ENCODE measurements at regions not wholly inside any gene's neighbourhood (a gene's known extent, or its start where the extent isn't known, plus 50 kb on each side); places are given as distances from the start of the nearest gene placed in this dataset.

- Histone ChIP-seq H3K4me2 (ENCODE audit: low read length) (peak overlapping the region; percentile 50), H3K4me1 (ENCODE audit: control insufficient read depth in 1 of 2, insufficient read depth in 2 of 2, low read length in 2 of 2) (peaks cover 5 to 40% of the 10 kb centered on the region in 2 experiments; a peak in 3 of 4 replicates), H3K27ac (ENCODE audit: low read depth, low read length) (no peak overlapping the region), H3K79me2 (ENCODE audit: insufficient read depth, low read length) (no peaks in the 10 kb centered on the region), H3K36me3 (ENCODE audit: control insufficient read depth in 1 of 2, insufficient read depth in 2 of 2, low read length in 2 of 2) (no peaks in the 10 kb centered on the region), H3K9me3 (ENCODE audit: control insufficient read depth in 1 of 2, insufficient read depth in 1 of 2, low read depth in 1 of 2, low read length in 2 of 2) (no peaks in the 10 kb centered on the region), H3K4me3 (replicated peaks in 1 of 2; ENCODE audit: low read depth in 1 of 2, low read length in 2 of 2) (0 out of 4 replicates have a peak overlapping the region, but pooled peaks of 1 of the 2 experiments have one; percentile 5), H3K27me3 (ENCODE audit: insufficient read depth, low read length) (no peaks in the 10 kb centered on the region), H3K9ac (ENCODE audit: low read length) (no peak overlapping the region), H2AFZ (ENCODE audit: low read depth, low read length, poor library complexity, severe bottlenecking) (peak overlapping the region; percentile 94), H3K9me2 (ENCODE audit: insufficient read depth) (no peaks in the 10 kb centered on the region), H4K20me1 (ENCODE audit: insufficient read depth) (no peaks in the 10 kb centered on the region)
- POLR2A ChIA-PET = interaction anchor here (0.7 to 4.8 kb wide), 2 partner anchors 379 to 397 kb away, joined by 4 to 100 read pairs; no protein-coding TSS in a partner anchor
- intact Hi-C loops (cut with micrococcal nuclease) = no loop called here
- RAD21 ChIA-PET (ENCODE audit: low non-redundant PET in 1 of 2, low total read pairs in 2 of 2, uncharacterized antibody in 2 of 2, unreplicated experiment in 2 of 2) = no interaction called here
- DNase-seq (ENCODE audit: low read depth, low spot score) = peak; percentile 42
- no peak for TF ChIP-seq FOSL1 (IDR thresholded peaks at IDR 0.05; ENCODE audit: low read depth)
- TF ChIP-seq TCF7L2 (IDR thresholded peaks at IDR 0.05; ENCODE audit: borderline replicate concordance, extremely low read depth, insufficient read depth, insufficient read length) = peak; percentile 12
- peak; percentile 66 to 98 (median 97); a peak in 5 of 6 replicates for TF ChIP-seq CTCF (IDR thresholded peaks at IDR 0.05 in 2 of 3, conservative IDR thresholded peaks at IDR 0.05 in 1 of 3; ENCODE audit: borderline replicate concordance in 1 of 3, insufficient read depth in 1 of 3, low read depth in 2 of 3, low read length in 2 of 3)
- TF ChIP-seq MAX (IDR thresholded peaks at IDR 0.05) = no peak
- TF ChIP-seq ELF1 (IDR thresholded peaks at IDR 0.05; ENCODE audit: borderline replicate concordance, low read depth) = no peak
- no peak for TF ChIP-seq SRF (IDR thresholded peaks at IDR 0.05; ENCODE audit: low read depth)
- TF ChIP-seq ZFX (IDR thresholded peaks at IDR 0.05) = no peak
- TF ChIP-seq ZNF274 (IDR thresholded peaks at IDR 0.05; ENCODE audit: low read depth, low read length) = no peak
- peak; percentile 47 for TF ChIP-seq YY1 (IDR thresholded peaks at IDR 0.05; ENCODE audit: extremely low read depth, insufficient replicate concordance, low read depth, low read length)
- TF ChIP-seq RAD21 (IDR thresholded peaks at IDR 0.05; ENCODE audit: low read depth) = peak; percentile 44
- ATAC-seq = peak; percentile 66
- CTCF ChIA-PET = interaction anchor here (0.7 to 4.4 kb wide), 8 partner anchors 18 to 497 kb away, joined by 3 to 42 read pairs (median 4); no protein-coding TSS in a partner anchor
- BruUV-seq (replicated peaks) = no TSS peak
These were observed 208.0 kb downstream of the TFCP2L1 start for GRCh38 chr2:121076885-121077549.
